GM23248 (cell line): ENCODE measurements at regions not wholly inside any gene's neighbourhood (a gene's known extent, or its start where the extent isn't known, plus 50 kb on each side); places are given as distances from the start of the nearest gene placed in this dataset.
A peak's percentile ranks its signal among the peaks of the same experiment; 100 is the strongest.
"Not testable (repeated sequence)": the region's sequence is repeated elsewhere in the genome, so short reads cannot be mapped to it uniquely, and the experiment has no call there.

ENCODE experiments used
- DNase-seq: peaks from one replicate; pipeline ENCODE4 v3.0.0-alpha.2; 2015
- H2AFZ ChIP-seq: fragments of 200-600 bp; sonication (generic); 2 replicates; pipeline ENCODE4 v1.6.1; 2016; ENCODE audit warnings: antibody characterized with exemption
- H3F3A ChIP-seq: fragments of 200-600 bp; sonication (generic); 2 replicates; pipeline ENCODE4 v1.6.1; 2016; ENCODE audit warnings: mild to moderate bottlenecking, antibody characterized with exemption, mixed run types; ENCODE audit not compliant: insufficient read depth
- H3K27ac ChIP-seq: fragments of 200-600 bp; sonication (generic); 2 replicates; pipeline ENCODE4 v1.5.1; 2016; ENCODE audit warnings: mild to moderate bottlenecking
- H3K27me3 ChIP-seq: fragments of 200-600 bp; sonication (generic); replicated peaks from 2 replicates; pipeline ENCODE4 v1.6.1; 2016; ENCODE audit warnings: mild to moderate bottlenecking; ENCODE audit not compliant: insufficient read depth
- H3K36me3 ChIP-seq: fragments of 200-600 bp; sonication (generic); 2 replicates; pipeline ENCODE4 v1.6.1; 2016; ENCODE audit warnings: low read depth, mild to moderate bottlenecking
- H3K4me1 ChIP-seq: fragments of 200-600 bp; sonication (generic); 2 replicates; pipeline ENCODE4 v1.6.1; 2016; ENCODE audit warnings: mild to moderate bottlenecking; ENCODE audit not compliant: insufficient read depth
- H3K4me2 ChIP-seq: fragments of 200-600 bp; sonication (generic); one replicate; pipeline ENCODE4 v1.6.1; 2016; ENCODE audit warnings: mild to moderate bottlenecking; ENCODE audit not compliant: unreplicated experiment
- H3K4me3 ChIP-seq: fragments of 200-600 bp; sonication (generic); 2 replicates; pipeline ENCODE4 v1.5.1; 2016; ENCODE audit warnings: mild to moderate bottlenecking
- H3K79me2 ChIP-seq: fragments of 200-600 bp; sonication (generic); 2 replicates; pipeline ENCODE4 v1.6.1; 2016; ENCODE audit warnings: mild to moderate bottlenecking; ENCODE audit not compliant: insufficient read depth
- H3K9ac ChIP-seq: fragments of 200-600 bp; sonication (generic); 2 replicates; pipeline ENCODE4 v1.6.1; 2016; ENCODE audit warnings: mild to moderate bottlenecking
- H3K9me2 ChIP-seq: fragments of 200-600 bp; sonication (generic); 2 replicates; pipeline ENCODE4 v1.6.1; 2016; ENCODE audit warnings: mixed run types, mild to moderate bottlenecking, moderate library complexity; ENCODE audit not compliant: insufficient read depth
- H3K9me3 ChIP-seq: fragments of 200-600 bp; sonication (generic); one replicate; pipeline ENCODE4 v1.6.1; 2017; ENCODE audit warnings: low read depth
- H4K20me1 ChIP-seq: fragments of 200-600 bp; sonication (generic); 2 replicates; pipeline ENCODE4 v1.6.0; 2016; ENCODE audit not compliant: insufficient read depth
- EZH2 ChIP-seq: fragments of 200-600 bp; sonication (generic); IDR thresholded peaks from 2 replicates; pipeline ENCODE4 v1.6.1; 2018; ENCODE audit warnings: antibody characterized with exemption, mild to moderate bottlenecking; ENCODE audit not compliant: insufficient read depth, poor library complexity, severe bottlenecking
- EZH2phosphoT487 ChIP-seq: fragments of 200-600 bp; sonication (generic); IDR thresholded peaks from 2 replicates; pipeline ENCODE4 v1.6.1; 2018; ENCODE audit warnings: antibody characterized with exemption, moderate library complexity, mild to moderate bottlenecking, low read depth; ENCODE audit not compliant: insufficient read depth
- WGBS, 2 experiments: methylation state at CpG; one replicate each; pipeline ENCODE4 v1.1.6; 2015 to 2017; ENCODE audit warnings: low lambda C conversion rate in 2 of 2, low coverage in 1 of 2; ENCODE audit errors: missing lambda C conversion rate in 2 of 2; 5-methylcytosine and 5-hydroxymethylcytosine counted together
- in situ Hi-C: fragments of 300-500 bp; cut with MboI; formaldehyde crosslinking; loops from 2 replicates; pipeline ENCODE4 v1.15.0; 2020

GRCh38 chr3:87792198-87792533 lies 266.6 kb downstream of the CGGBP1 start:
- no peaks in the 10 kb centered on the region for H3K79me2 ChIP-seq
- H3F3A ChIP-seq: no peaks in the 10 kb centered on the region
- H3K36me3 ChIP-seq: no peaks in the 10 kb centered on the region
- H3K9ac ChIP-seq: no peak overlapping the region
- peak overlapping the region; percentile 69 for H2AFZ ChIP-seq
- H3K4me1 ChIP-seq: no peaks in the 10 kb centered on the region; the same call in 1 of the 2 replicates
- WGBS, 2 experiments: 11 to 12% methylated on average over 10 of the region's 10 CpGs
- no peaks in the 10 kb centered on the region for H4K20me1 ChIP-seq
- peak; percentile 74 for TF ChIP-seq EZH2
- TF ChIP-seq EZH2phosphoT487: no peak
- H3K27ac ChIP-seq: no peak overlapping the region
- peak overlapping the region; percentile 74 for H3K4me2 ChIP-seq
- no peaks in the 10 kb centered on the region for H3K9me2 ChIP-seq
- peak overlapping the region; percentile 67 for H3K4me3 ChIP-seq
- peaks cover 38% of the 10 kb centered on the region for H3K27me3 ChIP-seq
- H3K9me3 ChIP-seq: no peaks in the 10 kb centered on the region
- in situ Hi-C loops: no loop called here
- DNase-seq: no peak

GRCh38 chr3:87791248-87792027 lies 267.4 kb downstream of the CGGBP1 start:
- Histone ChIP-seq H3K4me3 (no peak overlapping the region), H2AFZ (no peak overlapping the region), H3K27ac (no peak overlapping the region), H3K4me1 (no peaks in the 10 kb centered on the region; the same call in 1 of the 2 replicates), H3K36me3 (no peaks in the 10 kb centered on the region), H3K79me2 (no peaks in the 10 kb centered on the region), H3K9me3 (no peaks in the 10 kb centered on the region), H3K27me3 (peaks cover 38% of the 10 kb centered on the region), H3K9me2 (no peaks in the 10 kb centered on the region), H4K20me1 (no peaks in the 10 kb centered on the region), H3K4me2 (peak overlapping the region; percentile 74), H3K9ac (no peak overlapping the region), H3F3A (no peaks in the 10 kb centered on the region)
- TF ChIP-seq EZH2phosphoT487: no peak
- no peak for TF ChIP-seq EZH2
- WGBS, 2 experiments: 68 to 71% methylated on average over 9 of the region's 9 CpGs
- in situ Hi-C loops: no loop called here
- no peak for DNase-seq

DNA sequence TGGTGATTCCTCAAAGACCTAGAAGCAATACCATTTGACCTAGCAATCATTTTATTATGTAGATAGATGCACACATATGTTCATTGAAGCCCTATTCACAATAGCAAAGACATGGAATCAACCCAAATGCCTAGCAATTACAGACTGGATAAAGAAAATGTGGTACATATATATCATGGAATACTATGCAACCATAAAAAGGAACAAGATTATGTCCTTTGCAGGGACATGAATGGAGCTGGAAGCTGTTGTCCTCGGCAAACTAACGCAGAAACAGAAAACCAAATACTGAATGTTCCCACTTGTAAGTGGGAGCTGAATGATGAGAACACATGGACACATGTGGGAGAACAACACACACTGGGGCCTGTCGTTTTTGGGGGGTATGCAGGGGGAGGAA lies 269.8 kb downstream of the CGGBP1 start:
- H3K4me2 ChIP-seq, H2AFZ ChIP-seq, H3K9ac ChIP-seq, H3K79me2 ChIP-seq, H3F3A ChIP-seq, H3K4me3 ChIP-seq, H4K20me1 ChIP-seq, H3K9me3 ChIP-seq, H3K27ac ChIP-seq, H3K4me1 ChIP-seq, in situ Hi-C loops, H3K9me2 ChIP-seq, DNase-seq, H3K36me3 ChIP-seq: not testable (repeated sequence)
- H3K27me3 ChIP-seq: peaks cover 33% of the 10 kb centered on the region
- WGBS, 2 experiments: 10 to 25% methylated on average over 3 of the region's 3 CpGs

GRCh38 chr3:87788516-87788915 lies 270.3 kb downstream of the CGGBP1 start:
- no peaks in the 10 kb centered on the region for H3K9me3 ChIP-seq
- H3K9me2 ChIP-seq: no peaks in the 10 kb centered on the region
- H4K20me1 ChIP-seq: no peaks in the 10 kb centered on the region
- no peak overlapping the region for H2AFZ ChIP-seq
- H3F3A ChIP-seq: no peaks in the 10 kb centered on the region
- DNase-seq: no peak
- H3K4me2 ChIP-seq: no peak overlapping the region
- no peak overlapping the region for H3K9ac ChIP-seq
- H3K27ac ChIP-seq: no peak overlapping the region
- H3K4me1 ChIP-seq: no peaks in the 10 kb centered on the region; the same call in 1 of the 2 replicates
- 14 to 20% methylated on average over 4 of the region's 4 CpGs for WGBS, 2 experiments
- TF ChIP-seq EZH2phosphoT487: no peak
- no peak for TF ChIP-seq EZH2
- no peaks in the 10 kb centered on the region for H3K36me3 ChIP-seq
- no peaks in the 10 kb centered on the region for H3K79me2 ChIP-seq
- H3K4me3 ChIP-seq: no peak overlapping the region
- H3K27me3 ChIP-seq: peaks cover 29% of the 10 kb centered on the region
- in situ Hi-C loops: no loop called here

DNA sequence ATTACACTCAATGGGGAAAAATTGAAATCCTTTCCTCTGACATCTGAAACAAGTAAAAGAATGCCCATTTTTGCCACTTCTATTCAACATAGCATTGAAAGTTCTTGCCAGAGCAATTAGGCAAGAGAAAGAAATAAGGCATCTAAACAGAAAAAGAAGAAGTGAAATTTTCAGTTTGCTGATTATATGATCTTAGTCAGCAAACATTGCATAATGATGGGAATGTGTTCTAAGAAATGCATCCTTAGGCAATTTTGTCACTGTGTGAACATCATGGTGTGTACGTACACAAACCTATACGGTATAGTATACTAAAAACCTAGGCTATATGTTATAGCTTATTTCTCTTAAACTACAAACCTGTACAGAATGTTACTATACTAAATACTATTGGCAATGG lies 278.0 kb downstream of the CGGBP1 start:
- no peak overlapping the region for H3K4me2 ChIP-seq
- no peak overlapping the region for H2AFZ ChIP-seq
- no peaks in the 10 kb centered on the region for H3K36me3 ChIP-seq
- H3K9ac ChIP-seq: no peak overlapping the region
- no peaks in the 10 kb centered on the region for H4K20me1 ChIP-seq
- WGBS, 2 experiments: 40 to 50% methylated on average over 2 of the region's 2 CpGs
- H3K4me1 ChIP-seq: no peaks in the 10 kb centered on the region
- H3K27ac ChIP-seq: no peak overlapping the region
- H3K27me3 ChIP-seq: no peaks in the 10 kb centered on the region
- H3F3A ChIP-seq: no peaks in the 10 kb centered on the region
- no peaks in the 10 kb centered on the region for H3K79me2 ChIP-seq
- in situ Hi-C loops: no loop called here
- H3K4me3 ChIP-seq: no peak overlapping the region
- H3K9me2 ChIP-seq: no peaks in the 10 kb centered on the region
- no peak for TF ChIP-seq EZH2
- no peak for TF ChIP-seq EZH2phosphoT487
- H3K9me3 ChIP-seq: no peaks in the 10 kb centered on the region
- DNase-seq: no peak
